ENCODE measurements at regions not wholly inside any gene's neighbourhood (a gene's known extent, or its start where the extent isn't known, plus 50 kb on each side); places are given as distances from the start of the nearest gene placed in this dataset.

DNA sequence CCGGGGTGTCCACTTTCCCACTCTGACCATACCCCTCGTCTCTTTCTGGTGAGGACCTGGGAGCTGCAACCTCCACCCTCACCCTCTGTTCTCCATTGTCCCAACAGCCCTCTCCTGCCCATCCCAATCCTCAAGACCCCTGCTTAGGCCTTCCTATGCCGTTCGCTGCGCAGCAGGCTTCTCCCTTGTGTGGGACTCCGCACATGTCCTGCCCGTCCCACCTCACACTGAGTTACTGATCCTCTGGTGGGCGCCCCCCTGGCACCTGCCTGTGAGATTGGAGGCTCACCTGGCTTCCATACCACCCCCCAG, 119.5 kb upstream of the SNTG2 start:
- TF ChIP-seq, protein P1, sequence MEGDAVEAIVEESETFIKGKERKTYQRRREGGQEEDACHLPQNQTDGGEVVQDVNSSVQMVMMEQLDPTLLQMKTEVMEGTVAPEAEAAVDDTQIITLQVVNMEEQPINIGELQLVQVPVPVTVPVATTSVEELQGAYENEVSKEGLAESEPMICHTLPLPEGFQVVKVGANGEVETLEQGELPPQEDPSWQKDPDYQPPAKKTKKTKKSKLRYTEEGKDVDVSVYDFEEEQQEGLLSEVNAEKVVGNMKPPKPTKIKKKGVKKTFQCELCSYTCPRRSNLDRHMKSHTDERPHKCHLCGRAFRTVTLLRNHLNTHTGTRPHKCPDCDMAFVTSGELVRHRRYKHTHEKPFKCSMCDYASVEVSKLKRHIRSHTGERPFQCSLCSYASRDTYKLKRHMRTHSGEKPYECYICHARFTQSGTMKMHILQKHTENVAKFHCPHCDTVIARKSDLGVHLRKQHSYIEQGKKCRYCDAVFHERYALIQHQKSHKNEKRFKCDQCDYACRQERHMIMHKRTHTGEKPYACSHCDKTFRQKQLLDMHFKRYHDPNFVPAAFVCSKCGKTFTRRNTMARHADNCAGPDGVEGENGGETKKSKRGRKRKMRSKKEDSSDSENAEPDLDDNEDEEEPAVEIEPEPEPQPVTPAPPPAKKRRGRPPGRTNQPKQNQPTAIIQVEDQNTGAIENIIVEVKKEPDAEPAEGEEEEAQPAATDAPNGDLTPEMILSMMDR (conservative IDR thresholded peaks at IDR 0.05; ENCODE audit: low read depth, low read length): no peak
- no peak for DNase-seq (ENCODE audit: low read depth)
- no peak overlapping the region for H3K4me3 ChIP-seq (ENCODE audit: low read depth, low read length)

DNA sequence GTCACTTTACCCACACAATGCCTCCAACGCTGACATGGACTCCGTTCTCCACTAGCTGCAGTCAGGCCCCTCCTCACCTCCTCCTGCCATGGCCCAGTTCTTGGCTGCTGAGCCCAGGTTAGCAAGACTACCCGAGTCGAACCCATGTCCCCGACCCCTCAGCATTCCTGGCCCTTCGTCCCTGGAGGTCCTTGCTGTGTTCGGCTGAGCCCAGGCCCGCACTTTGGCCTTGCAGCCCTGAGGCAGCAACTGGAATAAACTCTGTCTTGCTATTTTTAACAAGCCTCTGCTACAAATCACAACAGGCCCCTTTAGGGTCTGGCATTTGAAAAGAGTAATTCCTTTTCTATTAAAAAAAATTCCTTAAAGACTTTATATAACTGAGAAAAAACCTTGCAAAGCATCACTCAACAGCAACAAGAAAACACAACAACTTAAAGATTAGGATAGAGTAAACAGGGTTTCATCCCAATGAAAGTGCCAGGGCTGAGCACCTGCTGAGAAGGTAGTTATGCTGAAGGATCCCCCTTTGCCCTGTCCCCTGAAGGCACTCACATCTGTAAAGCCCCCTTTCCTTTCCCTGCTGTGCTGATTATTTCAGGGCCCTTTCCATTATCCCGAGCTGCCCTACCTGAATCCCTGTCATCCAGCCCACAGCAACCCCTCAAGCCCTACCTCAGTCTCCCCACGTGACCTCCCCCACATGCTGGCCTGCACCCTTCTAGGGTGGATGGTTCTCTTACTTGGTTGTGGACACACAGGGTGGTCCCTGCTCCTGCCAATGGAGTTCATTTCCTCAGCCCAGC, 120.0 kb upstream of the SNTG2 start:
- no peak for DNase-seq (ENCODE audit: low read depth)
- no peak overlapping the region for H3K4me3 ChIP-seq (ENCODE audit: low read depth, low read length)
- TF ChIP-seq, protein P1 (conservative IDR thresholded peaks at IDR 0.05; ENCODE audit: low read depth, low read length): no peak

DNA sequence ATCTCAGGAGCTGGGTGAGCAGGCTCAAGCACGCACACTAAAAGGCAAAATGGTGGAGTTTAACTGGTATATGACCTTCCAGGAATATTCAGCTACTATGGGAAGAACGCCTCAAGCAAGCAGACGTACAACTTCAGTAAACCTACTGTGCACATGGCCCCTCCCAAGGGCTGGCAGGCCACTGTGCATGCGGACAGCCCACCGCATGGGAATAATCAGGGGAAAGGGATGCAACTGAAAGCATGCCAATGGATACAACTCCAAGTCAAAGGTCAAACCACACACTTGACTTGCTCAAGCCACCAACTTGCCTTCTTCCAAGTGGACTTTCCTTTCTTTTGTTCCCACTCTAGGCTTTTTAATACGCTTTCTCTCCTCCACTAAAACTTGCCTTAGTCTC, 121.6 kb upstream of the SNTG2 start:
- no peak for DNase-seq (ENCODE audit: low read depth)
- TF ChIP-seq, protein P1 (conservative IDR thresholded peaks at IDR 0.05; ENCODE audit: low read depth, low read length): no peak
- no peak overlapping the region for H3K4me3 ChIP-seq (ENCODE audit: low read depth, low read length)

DNA sequence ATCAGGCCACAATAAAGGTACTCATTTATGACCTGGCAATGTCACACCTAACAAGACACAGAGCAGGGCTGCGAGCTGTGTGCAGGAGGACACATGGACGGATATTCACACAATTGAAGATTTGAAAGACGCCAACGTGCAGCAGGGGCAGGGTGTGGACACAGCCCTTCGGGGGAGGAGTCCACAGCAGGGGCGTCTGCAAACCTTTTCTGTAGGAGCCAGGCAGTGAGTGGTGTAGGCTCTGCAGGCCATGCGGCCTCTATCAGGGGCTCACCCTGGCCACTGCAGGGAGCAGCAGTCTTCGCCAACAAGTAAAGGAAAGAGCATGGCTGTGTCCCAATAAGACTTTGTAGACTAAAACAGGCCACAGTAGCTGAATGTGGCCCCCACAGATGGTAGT, 125.7 kb upstream of the SNTG2 start:
- H3K4me3 ChIP-seq (ENCODE audit: low read depth, low read length): no peak overlapping the region
- TF ChIP-seq, protein P1 (conservative IDR thresholded peaks at IDR 0.05; ENCODE audit: low read depth, low read length): no peak
- DNase-seq (ENCODE audit: low read depth): no peak

DNA sequence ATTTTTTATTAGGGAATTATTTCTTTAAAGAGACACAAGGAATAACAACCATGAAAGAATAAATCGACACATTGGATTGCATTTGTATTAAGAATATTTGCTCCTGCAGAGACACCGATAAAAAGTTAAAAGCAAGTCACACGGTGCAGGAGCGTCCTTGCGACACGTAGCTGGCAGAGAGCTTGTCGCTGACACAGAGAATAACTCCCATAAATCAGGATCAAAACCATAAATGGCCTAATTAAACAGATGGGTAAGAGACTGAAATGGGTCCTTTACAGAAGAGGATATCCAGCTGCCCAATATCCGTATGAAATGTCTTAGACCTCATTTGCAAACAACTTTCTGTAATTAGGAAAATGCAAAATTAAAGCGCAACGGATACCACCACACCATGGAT, 126.1 kb upstream of the SNTG2 start:
- TF ChIP-seq, protein P1 (conservative IDR thresholded peaks at IDR 0.05; ENCODE audit: low read depth, low read length): no peak
- H3K4me3 ChIP-seq (ENCODE audit: low read depth, low read length): no peak overlapping the region
- DNase-seq (ENCODE audit: low read depth): no peak

DNA sequence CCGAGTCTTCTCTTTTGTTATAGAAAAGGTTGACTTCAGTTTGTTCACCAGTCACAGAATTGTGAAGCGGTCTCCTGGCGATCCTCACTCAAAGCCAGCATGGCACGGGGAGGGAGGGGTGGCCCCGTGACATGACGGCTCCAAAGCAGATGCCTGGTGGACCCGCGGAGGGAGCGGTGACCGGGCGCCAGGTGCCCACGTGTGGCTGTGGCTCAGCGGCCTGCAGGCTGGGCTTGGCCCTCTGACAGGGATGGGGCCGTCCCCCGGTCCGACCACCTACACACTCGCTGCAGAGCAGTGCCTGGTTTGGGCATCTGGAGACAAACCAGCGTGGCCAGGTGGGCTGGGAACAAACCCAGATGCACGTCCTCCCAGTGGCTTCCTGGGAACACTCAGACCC, 129.1 kb upstream of the SNTG2 start:
- H3K4me3 ChIP-seq (ENCODE audit: low read depth, low read length): no peak overlapping the region
- DNase-seq (ENCODE audit: low read depth): no peak
- TF ChIP-seq, protein P1 (conservative IDR thresholded peaks at IDR 0.05; ENCODE audit: low read depth, low read length): no peak

DNA sequence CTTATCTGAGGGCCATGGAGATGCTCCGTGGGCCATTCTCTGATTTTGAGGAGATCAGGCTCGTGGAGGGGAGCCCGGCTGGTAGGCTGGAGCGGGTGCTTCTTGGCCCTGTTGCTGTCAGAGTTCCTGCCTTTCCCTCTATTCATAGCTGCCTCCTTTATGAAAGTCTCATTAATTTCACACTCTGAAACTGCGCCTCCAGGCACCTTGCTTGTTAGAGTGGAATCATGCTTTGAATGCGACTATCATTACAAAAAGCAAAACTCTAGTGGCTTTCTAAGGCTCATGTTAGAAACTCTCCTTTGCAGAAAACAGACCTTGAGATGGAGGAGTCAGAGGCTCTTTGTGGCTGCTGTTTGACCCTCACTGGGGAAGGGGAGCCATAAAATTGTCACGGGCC, 131.0 kb upstream of the SNTG2 start:
- no peak for DNase-seq (ENCODE audit: low read depth)
- TF ChIP-seq, protein P1 (conservative IDR thresholded peaks at IDR 0.05; ENCODE audit: low read depth, low read length): no peak
- no peak overlapping the region for H3K4me3 ChIP-seq (ENCODE audit: low read depth, low read length)

Measured in epithelial cell of proximal tubule (primary cell).